ENCODE measurements at regions not wholly inside any gene's neighbourhood (a gene's known extent, or its start where the extent isn't known, plus 50 kb on each side); places are given as distances from the start of the nearest gene placed in this dataset.

- TF ChIP-seq, protein P1, sequence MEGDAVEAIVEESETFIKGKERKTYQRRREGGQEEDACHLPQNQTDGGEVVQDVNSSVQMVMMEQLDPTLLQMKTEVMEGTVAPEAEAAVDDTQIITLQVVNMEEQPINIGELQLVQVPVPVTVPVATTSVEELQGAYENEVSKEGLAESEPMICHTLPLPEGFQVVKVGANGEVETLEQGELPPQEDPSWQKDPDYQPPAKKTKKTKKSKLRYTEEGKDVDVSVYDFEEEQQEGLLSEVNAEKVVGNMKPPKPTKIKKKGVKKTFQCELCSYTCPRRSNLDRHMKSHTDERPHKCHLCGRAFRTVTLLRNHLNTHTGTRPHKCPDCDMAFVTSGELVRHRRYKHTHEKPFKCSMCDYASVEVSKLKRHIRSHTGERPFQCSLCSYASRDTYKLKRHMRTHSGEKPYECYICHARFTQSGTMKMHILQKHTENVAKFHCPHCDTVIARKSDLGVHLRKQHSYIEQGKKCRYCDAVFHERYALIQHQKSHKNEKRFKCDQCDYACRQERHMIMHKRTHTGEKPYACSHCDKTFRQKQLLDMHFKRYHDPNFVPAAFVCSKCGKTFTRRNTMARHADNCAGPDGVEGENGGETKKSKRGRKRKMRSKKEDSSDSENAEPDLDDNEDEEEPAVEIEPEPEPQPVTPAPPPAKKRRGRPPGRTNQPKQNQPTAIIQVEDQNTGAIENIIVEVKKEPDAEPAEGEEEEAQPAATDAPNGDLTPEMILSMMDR (conservative IDR thresholded peaks at IDR 0.05; ENCODE audit: low read depth, low read length): no peak
- TF ChIP-seq EZH2 (IDR thresholded peaks at IDR 0.05; ENCODE audit: low read length, unreplicated experiment) (no peak), EZH2phosphoT487 (IDR thresholded peaks at IDR 0.05; ENCODE audit: borderline replicate concordance, low read length) (no peak)
Observed at GRCh38 chr10:29957236-29957635, 102.2 kb downstream of the JCAD start.
